K562 (cell line): ENCODE measurements at regions not wholly inside any gene's neighbourhood (a gene's known extent, or its start where the extent isn't known, plus 50 kb on each side); places are given as distances from the start of the nearest gene placed in this dataset.

ENCODE experiments used
- ATAC-seq: fragments of 200-7000 bp; cut with Tn5 transposase; 3 replicates; pipeline ENCODE4 v1.9.1; 2020; ENCODE audit warnings: moderate library complexity
- BruUV-seq: library from RNA; stranded (reverse); fragments of 400-500 nt; replicated peaks from 2 replicates; lab custom pipeline; 2021; lab: Mats Ljungman, UMichigan
- CTCF ChIA-PET: fragments of 300-600 bp; formaldehyde crosslinking; extraction: SDS; loops from one replicate; lab custom pipeline; 2021; ENCODE audit warnings: low intra/inter-chr PET ratio; lab: Yijun Ruan, JAX
- POLR2A ChIA-PET: fragments of 300-600, 350-650 bp; sonication (Branson Sonifier 250); formaldehyde crosslinking; extraction: SDS; loops from one replicate; lab custom pipeline; 2021; ENCODE audit warnings: antibody characterized with exemption, inconsistent platforms; lab: Yijun Ruan, JAX
- DNase-seq, 4 experiments: peaks; one replicate each; pipeline versions ENCODE4 v3.0.0 to v3.0.0-alpha.2; 2011 to 2018; ENCODE audit warnings: low spot score in 3 of 4, mixed read lengths in 3 of 4; ENCODE audit errors: extremely low read depth in 1 of 4
- FAIRE-seq: peaks from 2 replicates; lab custom pipeline; 2011; peaks lifted over from hg19 to GRCh38; lab: Jason Lieb, UNC
- H2AFZ ChIP-seq: 2 replicates; pipeline ENCODE4 v1.6.0; 2011; ENCODE audit warnings: low read depth, low read length, control low read depth, inconsistent platforms
- H3K27ac ChIP-seq: fragments of 200-600 bp; 3 replicates; pipeline ENCODE4 v1.8.0; 2011; ENCODE audit warnings: low read depth, mild to moderate bottlenecking, control low read depth, inconsistent platforms, low read length, moderate library complexity, mixed read lengths; ENCODE audit errors: extremely low read depth
- H3K27me3 ChIP-seq, 2 experiments: fragments of 300-600 bp in 1 of 2; 2 replicates in 1 of 2; 3 replicates in 1 of 2; pipeline versions ENCODE4 v1.6.0 to v1.8.0; 2011; ENCODE audit warnings: inconsistent platforms in 2 of 2, low read length in 2 of 2, mild to moderate bottlenecking in 1 of 2, mixed read lengths in 1 of 2, moderate library complexity in 1 of 2; ENCODE audit not compliant: control insufficient read depth in 2 of 2, insufficient read depth in 2 of 2
- H3K36me3 ChIP-seq: fragments of 300-600 bp; 3 replicates; pipeline ENCODE4 v1.8.0; 2011; ENCODE audit warnings: mild to moderate bottlenecking, low read length, inconsistent platforms; ENCODE audit not compliant: control insufficient read depth, insufficient read depth
- H3K4me1 ChIP-seq, 2 experiments: fragments of 200-600 bp in 1 of 2; replicated peaks in 1 of 2; 2 replicates in 1 of 2; 3 replicates in 1 of 2; pipeline versions ENCODE4 v1.5.1 to v1.8.0; 2011; ENCODE audit warnings: inconsistent platforms in 2 of 2, low read length in 2 of 2, mild to moderate bottlenecking in 1 of 2, mixed read lengths in 1 of 2, moderate library complexity in 1 of 2; ENCODE audit not compliant: control insufficient read depth in 2 of 2, insufficient read depth in 2 of 2
- H3K4me2 ChIP-seq: 2 replicates; pipeline ENCODE4 v1.6.1; 2011; ENCODE audit warnings: low read length, control low read depth, inconsistent platforms, mixed read lengths; ENCODE audit not compliant: insufficient read depth
- H3K4me3 ChIP-seq: fragments of 200-600 bp; sonication (generic), shearing (Covaris generic); 2 replicates; pipeline ENCODE4 v1.5.1; 2016; ENCODE audit warnings: control low read depth, inconsistent platforms
- H3K79me2 ChIP-seq: fragments of 200-600 bp; 3 replicates; pipeline ENCODE4 v1.8.0; 2011; ENCODE audit warnings: low read length, inconsistent platforms; ENCODE audit not compliant: control insufficient read depth, insufficient read depth
- H3K9ac ChIP-seq, 2 experiments: 2 replicates each; pipeline versions ENCODE4 v1.6.0 to v1.6.1; 2011; ENCODE audit warnings: low read depth in 2 of 2, low read length in 2 of 2, control low read depth in 1 of 2, inconsistent platforms in 1 of 2, mild to moderate bottlenecking in 1 of 2, mixed read lengths in 1 of 2; ENCODE audit not compliant: insufficient read depth in 1 of 2
- H3K9me1 ChIP-seq: one replicate; pipeline ENCODE4 v1.6.0; 2011; ENCODE audit warnings: inconsistent platforms, mild to moderate bottlenecking, low read length, moderate library complexity; ENCODE audit not compliant: control insufficient read depth, insufficient read depth
- H3K9me3 ChIP-seq: replicated peaks from 2 replicates; pipeline ENCODE4 v1.5.1; 2011; ENCODE audit warnings: low read depth, low read length, inconsistent platforms; ENCODE audit not compliant: control insufficient read depth, insufficient read depth
- H4K20me1 ChIP-seq: replicated peaks from 2 replicates; pipeline ENCODE4 v1.6.1; 2011; ENCODE audit warnings: low read length, inconsistent platforms, mixed read lengths; ENCODE audit not compliant: control insufficient read depth, insufficient read depth
- ARID1B ChIP-seq: fragments of 450-650 bp; IDR thresholded peaks from 2 replicates; pipeline ENCODE4 v1.6.1; 2016; ENCODE audit warnings: antibody characterized with exemption, mild to moderate bottlenecking, inconsistent platforms
- BRCA1 ChIP-seq, 2 experiments: fragments of 450-650 bp in 1 of 2; sonication (generic) in 1 of 2; formaldehyde crosslinking in 1 of 2; IDR thresholded peaks; 2 replicates each; pipeline versions ENCODE4 v1.5.0 to v1.6.1; 2017 to 2020; ENCODE audit warnings: mild to moderate bottlenecking in 1 of 2, missing genetic modification reagents in 1 of 2
- GATAD2A ChIP-seq: fragments of 450-650 bp; IDR thresholded peaks from 2 replicates; pipeline ENCODE4 v1.6.1; 2017
- HNRNPL ChIP-seq: fragments of 200-400 bp; formaldehyde crosslinking; IDR thresholded peaks from 2 replicates; pipeline ENCODE4 v1.6.1; 2017; ENCODE audit warnings: low read depth, mild to moderate bottlenecking, low read length
- HNRNPLL ChIP-seq: fragments of 200-400 bp; formaldehyde crosslinking; IDR thresholded peaks from 2 replicates; pipeline ENCODE4 v1.6.1; 2017; ENCODE audit warnings: low read length, low read depth, mild to moderate bottlenecking; ENCODE audit not compliant: poor library complexity, severe bottlenecking
- PKNOX1 ChIP-seq: fragments of 450-650 bp; IDR thresholded peaks from 2 replicates; pipeline ENCODE4 v1.6.1; 2016
- SIX5 ChIP-seq, 2 experiments: IDR thresholded peaks; 2 replicates each; pipeline ENCODE4 v1.6.1; 2011; ENCODE audit warnings: low read length in 2 of 2, borderline replicate concordance in 1 of 2, low read depth in 1 of 2, mild to moderate bottlenecking in 1 of 2, moderate library complexity in 1 of 2; ENCODE audit not compliant: insufficient read depth in 1 of 2
- ZBTB34 ChIP-seq: fragments of 250-450 bp; sonication (Bioruptor Pico); IDR thresholded peaks from 2 replicates; pipeline ENCODE4 v1.8.0; 2021; ENCODE audit warnings: mild to moderate bottlenecking, moderate library complexity
- ZNF12 ChIP-seq: sonication (generic); formaldehyde crosslinking; IDR thresholded peaks from 2 replicates; pipeline ENCODE4 v1.4.0; 2020; ENCODE audit warnings: mild to moderate bottlenecking, missing genetic modification reagents
- ZNF436 ChIP-seq: fragments of 250-450, 450-650 bp; sonication (Bioruptor Pico); formaldehyde crosslinking; IDR thresholded peaks from 2 replicates; pipeline ENCODE4 v1.7.0; 2020; ENCODE audit warnings: mild to moderate bottlenecking
- ZNF696 ChIP-seq: fragments of 250-450 bp; sonication (Bioruptor Pico); conservative IDR thresholded peaks from 2 replicates; pipeline ENCODE4 v1.4.0; 2020; ENCODE audit warnings: mild to moderate bottlenecking, moderate library complexity
- WGBS: fragments of 100-300 bp; shearing (Covaris generic); methylation state at CpG from one replicate; pipeline ENCODE4 v1.1.6; 2016; ENCODE audit warnings: low coverage, mixed read lengths; ENCODE audit not compliant: insufficient coverage; ENCODE audit errors: missing lambda C conversion rate; 5-methylcytosine and 5-hydroxymethylcytosine counted together
- in situ Hi-C: fragments of 300-500 bp; cut with MboI; formaldehyde crosslinking; loops from 4 replicates; pipeline ENCODE4 v1.15.0; 2018; ENCODE audit warnings: inconsistent platforms, mixed read lengths
- intact Hi-C: fragments of 100-400 bp; cut with micrococcal nuclease; formaldehyde crosslinking; loops from 2 replicates; pipeline ENCODE4 v1.14.2; 2022

- Histone ChIP-seq H3K27me3 (no peaks in the 10 kb centered on the region), H3K79me2 (no peaks in the 10 kb centered on the region), H3K9ac (no peak overlapping the region), H3K36me3 (no peaks in the 10 kb centered on the region), H3K9me1 (no peaks in the 10 kb centered on the region), H3K27ac (no peak overlapping the region), H3K4me2 (no peak overlapping the region), H3K4me1 (no peaks in the 10 kb centered on the region), H4K20me1 (no peaks in the 10 kb centered on the region), H3K9me3 (no peaks in the 10 kb centered on the region), H2AFZ (no peak overlapping the region), H3K4me3 (no peak overlapping the region)
- FAIRE-seq (no peak), DNase-seq (peak in 1 of 4 experiments; percentile 1), ATAC-seq (no peak)
- in situ Hi-C loops = no loop called here
- no TSS peak for BruUV-seq
- POLR2A ChIA-PET = no interaction called here
- intact Hi-C loops = no loop called here
- 0% methylated on average over 2 of the region's 3 CpGs for WGBS
- CTCF ChIA-PET = no interaction called here
- TF ChIP-seq ZNF436 (CRISPR knock-in tag) = no peak
- no peak for TF ChIP-seq PKNOX1
- TF ChIP-seq HNRNPLL = no peak
- TF ChIP-seq ZBTB34 (CRISPR knock-in tag) = no peak
- no peak for TF ChIP-seq GATAD2A
- TF ChIP-seq SIX5 (IDR thresholded peaks at IDR 0.05; ENCODE audit: borderline replicate concordance in 1 of 2, insufficient read depth in 1 of 2, low read depth in 1 of 2, low read length in 2 of 2) = no peak
- no peak for TF ChIP-seq BRCA1 (IDR thresholded peaks at IDR 0.05)
- no peak for TF ChIP-seq BRCA1 (CRISPR knock-in tag; IDR thresholded peaks at IDR 0.05)
- TF ChIP-seq ZNF12 (CRISPR knock-in tag) = no peak
- TF ChIP-seq ARID1B = no peak
- TF ChIP-seq ZNF696 (CRISPR knock-in tag) = no peak
- no peak for TF ChIP-seq HNRNPL
- TF ChIP-seq, all 486 proteins: peak for 0
Measured at GRCh38 chr3:104578558-104578957, 788.2 kb upstream of the ALCAM start.
